Neural progenitor cell (in vitro differentiated cells): ENCODE measurements at regions not wholly inside any gene's neighbourhood (a gene's known extent, or its start where the extent isn't known, plus 50 kb on each side); places are given as distances from the start of the nearest gene placed in this dataset.
"Not testable (repeated sequence)": the region's sequence is repeated elsewhere in the genome, so short reads cannot be mapped to it uniquely, and the experiment has no call there.

Source experiments
- DNase-seq: peaks from one replicate; pipeline ENCODE4 v3.0.0-alpha.2; 2016; ENCODE audit warnings: low spot score
- H2AFZ ChIP-seq: fragments of 200-600 bp; sonication (generic); replicated peaks from 2 replicates; pipeline ENCODE4 v1.6.1; 2016; ENCODE audit warnings: antibody characterized with exemption
- H3F3A ChIP-seq: fragments of 200-600 bp; sonication (generic); 2 replicates; pipeline ENCODE4 v1.6.1; 2016; ENCODE audit warnings: antibody characterized with exemption, low read depth
- H3K27ac ChIP-seq: fragments of 200-600 bp; sonication (generic); 2 replicates; pipeline ENCODE4 v1.5.1; 2016; ENCODE audit warnings: mild to moderate bottlenecking
- H3K27me3 ChIP-seq: fragments of 200-600 bp; sonication (generic); 2 replicates; pipeline ENCODE4 v1.6.1; 2016; ENCODE audit warnings: mild to moderate bottlenecking, moderate library complexity
- H3K36me3 ChIP-seq: fragments of 200-600 bp; sonication (generic); 2 replicates; pipeline ENCODE4 v1.5.1; 2016
- H3K4me1 ChIP-seq: fragments of 200-600 bp; sonication (generic); 2 replicates; pipeline ENCODE4 v1.6.1; 2016; ENCODE audit warnings: mixed run types
- H3K4me2 ChIP-seq: fragments of 200-600 bp; sonication (generic); 2 replicates; pipeline ENCODE4 v1.6.1; 2016
- H3K4me3 ChIP-seq: fragments of 200-600 bp; sonication (generic); 2 replicates; pipeline ENCODE4 v1.5.1; 2016
- H3K79me2 ChIP-seq: fragments of 200-600 bp; sonication (generic); 2 replicates; pipeline ENCODE4 v1.6.1; 2016; ENCODE audit warnings: low read depth
- H3K9ac ChIP-seq: fragments of 200-600 bp; sonication (generic); 2 replicates; pipeline ENCODE4 v1.6.1; 2016
- H3K9me3 ChIP-seq: fragments of 200-600 bp; sonication (generic); 2 replicates; pipeline ENCODE4 v1.5.1; 2016; ENCODE audit warnings: low read depth
- H4K20me1 ChIP-seq: fragments of 200-600 bp; sonication (generic); 2 replicates; pipeline ENCODE4 v1.6.1; 2016; ENCODE audit warnings: low read depth
- H3K27ac Mint-ChIP-seq: 3 replicates; pipeline ENCODE4 v1.8.0; 2021; ENCODE audit warnings: mixed read lengths
- H3K27me3 Mint-ChIP-seq: 2 replicates; pipeline ENCODE4 v1.8.0; 2022; ENCODE audit warnings: low read depth, mild to moderate bottlenecking, inconsistent platforms, moderate library complexity, mixed read lengths; ENCODE audit not compliant: insufficient read depth
- H3K36me3 Mint-ChIP-seq: 3 replicates; pipeline ENCODE4 v1.8.0; 2021; ENCODE audit warnings: mixed read lengths
- H3K4me1 Mint-ChIP-seq: 3 replicates; pipeline ENCODE4 v1.8.0; 2021; ENCODE audit warnings: mixed read lengths
- H3K4me3 Mint-ChIP-seq: 3 replicates; pipeline ENCODE4 v1.8.0; 2021; ENCODE audit warnings: mild to moderate bottlenecking, moderate library complexity, mixed read lengths
- H3K9me3 Mint-ChIP-seq: 3 replicates; pipeline ENCODE4 v1.8.0; 2020; ENCODE audit warnings: mixed read lengths
- CTCF ChIP-seq: fragments of 200-600 bp; sonication (generic); IDR thresholded peaks from 2 replicates; pipeline ENCODE4 v1.5.1; 2017; ENCODE audit warnings: antibody characterized with exemption, mild to moderate bottlenecking
- EZH2 ChIP-seq: fragments of 200-600 bp; sonication (generic); IDR thresholded peaks from 2 replicates; pipeline ENCODE4 v1.6.1; 2017; ENCODE audit warnings: antibody characterized with exemption, mild to moderate bottlenecking, moderate library complexity

DNA sequence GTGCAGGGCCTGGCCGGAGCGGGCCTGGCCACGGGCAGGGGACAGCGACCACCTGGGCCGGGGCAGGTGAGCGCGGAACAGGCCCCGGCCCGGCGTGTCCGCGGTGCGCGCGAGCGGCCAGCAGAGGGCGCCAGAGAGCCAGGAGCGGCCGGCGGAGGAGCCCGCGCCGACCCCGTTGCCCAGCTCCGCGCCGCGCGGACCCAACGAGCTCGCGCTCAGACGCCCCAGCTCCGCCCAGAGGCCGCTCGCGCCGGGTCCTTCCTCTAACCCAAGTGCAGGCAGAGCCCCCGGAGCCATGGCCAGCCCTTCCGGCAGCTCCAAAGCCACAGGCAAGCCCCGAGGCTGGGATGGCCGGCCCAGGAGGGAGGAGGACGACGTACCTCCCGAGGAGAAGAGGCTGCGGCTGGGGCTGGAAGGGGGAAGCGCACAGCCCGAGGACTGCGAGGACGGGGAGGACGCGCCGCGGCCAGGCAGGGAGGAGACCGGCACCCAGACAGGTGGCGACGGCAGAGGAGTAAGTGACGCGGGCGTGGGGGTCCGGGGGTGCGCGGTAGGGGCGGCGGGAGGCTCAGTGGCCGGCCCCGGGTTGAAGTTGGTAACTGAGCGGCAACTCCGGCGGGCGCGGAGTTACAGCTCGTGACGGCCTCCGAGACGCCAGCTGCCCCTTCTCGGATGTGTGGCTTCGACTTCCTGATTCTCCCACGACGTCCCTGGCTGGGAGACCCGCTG, 88.1 kb downstream of the DEFB131A start:
- not testable (repeated sequence) for H3K79me2 ChIP-seq, H3K4me1 Mint-ChIP-seq, H3K27ac Mint-ChIP-seq, H3K27ac ChIP-seq, H3K9ac ChIP-seq, H3K36me3 Mint-ChIP-seq, H3F3A ChIP-seq, H3K36me3 ChIP-seq, H3K9me3 Mint-ChIP-seq, H3K4me1 ChIP-seq, H4K20me1 ChIP-seq, H3K9me3 ChIP-seq
- H3K4me3 Mint-ChIP-seq: peak overlapping the region; percentile 81
- peak overlapping the region; percentile 87 for H3K4me2 ChIP-seq
- peak overlapping the region; percentile 61 for H3K4me3 ChIP-seq
- H3K27me3 ChIP-seq: peaks cover 33% of the 10 kb centered on the region
- DNase-seq: peak; percentile 93
- peaks cover 21% of the 10 kb centered on the region for H3K27me3 Mint-ChIP-seq
- peak; percentile 63 for TF ChIP-seq EZH2
- peak; percentile 72 for TF ChIP-seq CTCF
- peak overlapping the region; percentile 98 for H2AFZ ChIP-seq

DNA sequence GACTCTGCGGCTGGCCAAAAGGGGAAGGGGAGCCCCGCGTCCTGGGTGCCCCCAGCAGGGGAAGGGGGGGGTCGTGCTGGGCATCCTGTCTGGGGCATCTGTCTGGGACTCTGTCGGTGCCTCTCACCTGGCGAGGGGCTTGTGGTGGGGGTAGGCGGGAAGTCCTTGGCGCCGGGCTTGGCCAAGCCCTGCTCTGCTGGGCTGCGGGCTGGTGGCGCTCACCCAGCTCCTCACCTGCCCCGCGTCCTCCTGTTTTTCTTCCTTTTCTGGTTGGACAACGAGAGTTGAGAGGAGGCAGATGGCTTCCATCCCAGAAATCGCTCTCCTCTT, 88.6 kb downstream of the DEFB131A start:
- H3K27me3 Mint-ChIP-seq: peaks cover 24% of the 10 kb centered on the region
- not testable (repeated sequence) for H3K79me2 ChIP-seq, H3K9me3 ChIP-seq, H3K27ac ChIP-seq, H3F3A ChIP-seq, DNase-seq, H3K36me3 ChIP-seq, H3K9me3 Mint-ChIP-seq, H3K27ac Mint-ChIP-seq, H4K20me1 ChIP-seq, H3K36me3 Mint-ChIP-seq, H3K9ac ChIP-seq, H3K4me1 ChIP-seq
- peak overlapping the region; percentile 61 for H3K4me3 ChIP-seq
- peak overlapping the region; percentile 81 for H3K4me3 Mint-ChIP-seq
- peaks cover 14% of the 10 kb centered on the region for H3K4me1 Mint-ChIP-seq
- peak overlapping the region; percentile 87 for H3K4me2 ChIP-seq
- peak overlapping the region; percentile 98 for H2AFZ ChIP-seq
- H3K27me3 ChIP-seq: peaks cover 33% of the 10 kb centered on the region

- DNase-seq: peak; percentile 15
- H3F3A ChIP-seq, H3K27ac ChIP-seq, H3K9me3 Mint-ChIP-seq, H3K36me3 ChIP-seq, H3K4me3 Mint-ChIP-seq, H3K36me3 Mint-ChIP-seq, H3K27ac Mint-ChIP-seq, H3K9me3 ChIP-seq, H3K4me1 ChIP-seq, H3K79me2 ChIP-seq, H2AFZ ChIP-seq, H4K20me1 ChIP-seq, H3K4me2 ChIP-seq, H3K9ac ChIP-seq, H3K4me3 ChIP-seq: not testable (repeated sequence)
- Mint-ChIP-seq H3K27me3 (peaks cover 15% of the 10 kb centered on the region), H3K4me1 (peaks cover 21% of the 10 kb centered on the region)
- H3K27me3 ChIP-seq: peaks cover 23% of the 10 kb centered on the region
Observed at GRCh38 chr4:9537101-9537500, 92.9 kb downstream of the DEFB131A start.

GRCh38 chr4:9539939-9540520, 95.8 kb downstream of the DEFB131A start:
- not testable (repeated sequence) for H3F3A ChIP-seq, H3K9ac ChIP-seq, H3K36me3 ChIP-seq, H3K4me2 ChIP-seq, H4K20me1 ChIP-seq, H2AFZ ChIP-seq, H3K79me2 ChIP-seq, H3K4me3 Mint-ChIP-seq, H3K27me3 Mint-ChIP-seq, H3K9me3 ChIP-seq, H3K36me3 Mint-ChIP-seq, DNase-seq, H3K27ac ChIP-seq, H3K27me3 ChIP-seq, H3K4me1 ChIP-seq, H3K9me3 Mint-ChIP-seq, H3K27ac Mint-ChIP-seq, H3K4me3 ChIP-seq
- peaks cover 34% of the 10 kb centered on the region for H3K4me1 Mint-ChIP-seq

DNA sequence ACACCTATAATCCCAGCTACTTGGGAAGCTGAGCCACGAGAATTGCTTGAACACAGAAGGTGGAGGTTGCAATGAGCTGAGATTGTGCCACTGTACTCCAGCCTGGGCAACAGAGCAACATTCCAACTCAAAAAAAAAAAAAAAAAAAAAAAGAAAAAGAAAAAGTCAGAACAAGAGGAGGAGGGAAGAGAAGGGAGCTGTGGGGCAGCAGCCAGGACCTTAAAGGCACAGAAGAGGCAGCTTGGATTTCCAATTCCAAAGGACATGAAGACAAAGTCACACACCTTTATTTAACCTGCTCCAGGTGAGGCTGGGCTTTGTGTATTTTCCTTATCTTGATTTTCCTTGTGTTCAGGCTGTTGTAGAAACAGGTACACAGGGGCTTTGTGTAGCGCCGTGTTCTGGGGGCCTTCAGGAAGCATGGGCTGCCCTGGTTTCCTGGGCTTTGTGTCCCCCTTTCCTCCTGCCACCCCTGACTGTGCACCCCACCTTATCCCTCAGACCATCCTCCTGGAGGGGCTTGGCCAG, 97.2 kb downstream of the DEFB131A start:
- H3K4me2 ChIP-seq, H3K27ac ChIP-seq, H2AFZ ChIP-seq, H3K4me3 Mint-ChIP-seq, H4K20me1 ChIP-seq, H3K9me3 Mint-ChIP-seq, H3K36me3 ChIP-seq, H3F3A ChIP-seq, H3K27ac Mint-ChIP-seq, H3K27me3 Mint-ChIP-seq, H3K4me1 ChIP-seq, H3K79me2 ChIP-seq, H3K36me3 Mint-ChIP-seq, DNase-seq, H3K9ac ChIP-seq, H3K4me3 ChIP-seq, H3K27me3 ChIP-seq, H3K9me3 ChIP-seq: not testable (repeated sequence)
- peaks cover 38% of the 10 kb centered on the region for H3K4me1 Mint-ChIP-seq

DNA sequence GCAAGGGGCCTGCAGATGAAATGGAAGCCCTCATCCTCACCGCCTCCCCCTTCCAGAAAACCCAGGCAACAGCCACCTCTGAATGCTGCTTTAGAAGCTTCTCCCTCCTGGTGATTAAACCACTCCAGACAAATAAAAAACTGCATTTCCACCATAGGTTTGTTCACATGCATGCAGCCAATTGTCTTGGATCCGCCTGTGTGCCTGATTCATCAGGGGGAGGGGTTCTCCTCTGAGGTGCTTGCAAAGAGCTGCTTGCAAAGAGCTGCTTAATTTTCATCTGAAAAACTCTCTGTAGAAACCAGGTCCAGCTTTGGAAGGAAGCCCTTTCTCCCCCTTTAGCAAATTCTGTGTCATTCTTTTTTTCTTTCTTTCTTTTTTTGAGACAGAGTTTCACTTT, 100.6 kb downstream of the DEFB131A start:
- not testable (repeated sequence) for H3K4me3 ChIP-seq, H3F3A ChIP-seq, H3K9me3 ChIP-seq, H3K4me3 Mint-ChIP-seq, H3K4me1 ChIP-seq, H3K27ac ChIP-seq, H3K79me2 ChIP-seq, H3K27me3 ChIP-seq, H3K36me3 ChIP-seq, H3K9ac ChIP-seq, H2AFZ ChIP-seq, H3K27me3 Mint-ChIP-seq, H3K36me3 Mint-ChIP-seq, H4K20me1 ChIP-seq, H3K9me3 Mint-ChIP-seq
- H3K4me2 ChIP-seq: peak overlapping the region; percentile 27
- peak; percentile 47 for DNase-seq
- peaks cover 33% of the 10 kb centered on the region for H3K4me1 Mint-ChIP-seq
- peak overlapping the region; percentile 76 for H3K27ac Mint-ChIP-seq

GRCh38 chr4:9547470-9547869, 103.3 kb downstream of the DEFB131A start:
- not testable (repeated sequence) for H2AFZ ChIP-seq, H3K36me3 Mint-ChIP-seq, H3K4me1 ChIP-seq, DNase-seq, H3K4me3 Mint-ChIP-seq, H3K79me2 ChIP-seq, H3K9me3 Mint-ChIP-seq, H3K9me3 ChIP-seq, H3K4me3 ChIP-seq, H3K4me2 ChIP-seq, H3K27me3 Mint-ChIP-seq, H3F3A ChIP-seq, H3K36me3 ChIP-seq, H3K27me3 ChIP-seq, H3K27ac ChIP-seq, H4K20me1 ChIP-seq, H3K27ac Mint-ChIP-seq, H3K9ac ChIP-seq
- peaks cover 21% of the 10 kb centered on the region for H3K4me1 Mint-ChIP-seq
